Urinary bladder (tissue), 3 donors: ENCODE measurements at regions not wholly inside any gene's neighbourhood (a gene's known extent, or its start where the extent isn't known, plus 50 kb on each side); places are given as distances from the start of the nearest gene placed in this dataset.
A peak's percentile ranks its signal among the peaks of the same experiment; 100 is the strongest.

Source experiments
- DNase-seq: peaks from one replicate; pipeline ENCODE4 v3.0.0-alpha.2; 2015; ENCODE audit errors: extremely low spot score
- H3K27ac ChIP-seq: one replicate; pipeline ENCODE4 v1.5.1; 2013; ENCODE audit warnings: low read depth, mild to moderate bottlenecking, moderate library complexity
- H3K36me3 ChIP-seq: one replicate; pipeline ENCODE4 v1.6.1; 2013; ENCODE audit warnings: mild to moderate bottlenecking, moderate library complexity; ENCODE audit not compliant: insufficient read depth
- H3K4me1 ChIP-seq: one replicate; pipeline ENCODE4 v1.6.1; 2013; ENCODE audit warnings: mild to moderate bottlenecking, moderate library complexity; ENCODE audit not compliant: insufficient read depth
- H3K4me3 ChIP-seq: one replicate; pipeline ENCODE4 v1.5.1; 2013; ENCODE audit warnings: low read depth, low read length
- WGBS: extraction: QIAGEN DNeasy Blood & Tissue Kit; methylation state at CpG from one replicate; pipeline ENCODE4 v1.1.7; 2013; 5-methylcytosine and 5-hydroxymethylcytosine counted together
- donor health status: healthy with polysubstance abuse.
- donor health status: healthy.

DNA sequence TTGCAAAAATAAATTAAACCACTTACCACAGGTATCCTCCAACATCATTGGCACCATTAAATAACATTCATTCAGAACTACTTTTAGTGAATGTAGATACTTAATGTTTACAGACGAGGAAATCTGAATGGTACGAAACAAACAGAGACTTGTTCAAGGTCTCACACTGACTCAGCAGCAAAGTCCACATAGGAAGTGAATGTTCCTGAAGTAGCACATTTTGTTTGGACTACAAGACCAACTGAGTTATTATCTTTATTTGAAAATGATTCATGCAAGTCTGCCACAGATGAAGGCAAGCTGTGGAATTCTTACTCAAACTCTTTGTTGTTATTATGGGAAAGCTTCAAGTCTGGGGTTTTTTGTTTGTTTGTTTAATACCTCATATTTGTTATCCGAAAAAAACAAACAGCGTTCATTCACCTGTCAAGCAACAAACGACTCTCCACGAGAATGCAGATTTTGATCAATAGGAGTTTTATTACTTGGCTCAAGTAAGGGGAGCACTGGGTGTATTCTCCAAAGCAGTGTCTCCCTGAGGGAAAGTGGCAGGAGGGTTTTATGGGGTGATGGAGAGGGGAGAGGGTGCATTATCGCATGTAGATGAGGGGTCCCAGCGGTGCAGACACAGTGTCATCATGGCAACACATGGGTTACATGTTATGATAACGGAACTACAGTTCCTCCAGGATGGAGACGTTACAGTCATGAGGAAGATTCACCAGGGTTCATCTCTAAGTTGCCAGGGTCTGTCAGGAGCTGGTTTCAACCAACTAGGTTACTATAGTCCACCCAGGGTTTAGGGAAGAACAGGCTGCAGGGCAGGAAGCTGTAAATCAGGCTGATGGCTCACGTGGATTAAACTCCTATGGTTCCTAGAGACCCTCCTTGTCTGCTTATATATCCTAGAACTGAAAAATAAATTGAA lies 147.7 kb upstream of the AKR1E2 start:
- H3K27ac ChIP-seq, result no peak overlapping the region
- H3K4me3 ChIP-seq, result no peak overlapping the region
- H3K4me1 ChIP-seq, result no peaks in the 10 kb centered on the region
- H3K36me3 ChIP-seq, result no peaks in the 10 kb centered on the region
- no peak for DNase-seq
- WGBS, result 65% methylated on average over 11 of the region's 11 CpGs

DNA sequence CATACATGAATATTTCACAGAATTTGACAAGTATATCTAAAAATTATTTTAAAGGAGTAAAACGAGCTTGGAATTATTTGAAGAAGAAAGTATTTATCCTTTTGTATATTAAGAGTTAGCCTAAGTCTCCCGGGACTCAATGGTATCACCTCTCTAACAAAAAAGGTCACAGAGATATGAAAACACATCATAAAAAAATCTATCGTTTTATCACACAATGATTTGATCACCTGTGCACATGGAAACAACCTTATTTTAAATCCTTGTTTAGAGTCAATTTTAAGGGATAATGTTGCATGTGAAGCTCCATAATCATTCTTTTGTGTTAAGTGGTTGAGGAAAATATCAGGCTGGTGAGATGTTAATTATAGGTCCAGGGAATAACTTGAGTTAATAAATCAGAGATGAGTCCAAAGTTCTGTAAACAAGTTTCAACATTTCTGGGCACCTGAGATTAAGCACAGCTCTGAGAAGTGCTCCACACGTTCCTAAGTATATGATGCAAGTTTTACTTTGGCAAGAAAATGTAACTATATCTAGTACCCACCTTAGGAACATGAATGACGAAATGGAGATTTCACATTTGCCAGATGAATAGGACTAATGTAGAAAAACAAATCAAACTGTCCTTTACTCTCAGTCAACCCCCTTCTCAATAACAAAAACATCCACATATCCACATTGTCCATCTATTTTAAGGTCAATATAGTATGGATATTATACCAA lies 148.5 kb upstream of the AKR1E2 start:
- Histone ChIP-seq H3K4me3 (no peak overlapping the region), H3K27ac (no peak overlapping the region)
- WGBS, result 58% methylated on average over 5 of the region's 5 CpGs

DNA sequence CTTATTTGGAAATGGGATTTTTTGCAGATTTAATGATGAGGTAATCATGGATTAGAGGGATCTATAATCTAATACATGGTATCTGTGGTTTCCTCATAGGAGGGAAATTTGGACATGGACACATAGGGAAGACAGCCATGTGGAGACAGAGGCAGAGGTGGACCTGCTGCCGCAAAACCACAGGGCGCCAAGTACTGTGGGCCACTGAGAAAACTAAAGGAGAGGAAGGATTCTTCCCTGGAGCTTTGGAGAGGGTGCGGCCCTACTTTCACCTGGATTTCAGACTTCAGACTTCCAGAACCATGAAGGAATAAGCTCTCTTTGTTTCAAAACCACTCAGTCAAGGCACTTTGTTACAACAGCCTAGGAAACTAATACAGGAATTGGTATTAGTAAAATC lies 149.4 kb upstream of the AKR1E2 start:
- over 99% methylated on average over 3 of the region's 3 CpGs for WGBS

More for the DNA sequence above, 148.5 kb upstream of the AKR1E2 start:
- no peak for DNase-seq
- no peaks in the 10 kb centered on the region for H3K36me3 ChIP-seq
- no peaks in the 10 kb centered on the region for H3K4me1 ChIP-seq

DNA sequence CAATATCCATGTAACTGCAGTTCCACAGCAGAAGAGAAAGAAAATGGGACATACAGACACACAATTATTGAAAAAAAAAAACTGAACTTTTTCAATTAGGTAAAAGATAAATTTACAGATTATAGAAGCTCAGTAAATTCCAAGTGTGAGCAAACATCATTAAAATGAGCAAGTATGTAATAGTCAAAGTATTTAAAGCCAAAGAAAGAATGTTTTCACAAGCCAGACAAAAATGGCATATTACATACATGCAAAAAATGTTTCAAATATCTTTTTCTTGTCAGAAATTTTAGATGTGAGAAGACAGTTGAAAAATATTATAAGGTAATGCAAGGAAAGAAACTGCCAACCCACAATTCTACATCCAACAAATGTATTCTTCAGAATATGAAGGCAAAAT lies 150.2 kb upstream of the AKR1E2 start:
- Histone ChIP-seq H3K4me3 (no peak overlapping the region), H3K4me1 (no peaks in the 10 kb centered on the region), H3K27ac (no peak overlapping the region), H3K36me3 (no peaks in the 10 kb centered on the region)
- DNase-seq, result no peak

More for the DNA sequence above, 149.4 kb upstream of the AKR1E2 start:
- no peak for DNase-seq
- Histone ChIP-seq H3K4me3 (no peak overlapping the region), H3K36me3 (no peaks in the 10 kb centered on the region), H3K27ac (no peak overlapping the region), H3K4me1 (no peaks in the 10 kb centered on the region)

- WGBS, result 93% methylated on average over 7 of the region's 7 CpGs
- DNase-seq, result no peak
Measured at GRCh38 chr10:4673279-4674040, 152.5 kb upstream of the AKR1E2 start.

DNA sequence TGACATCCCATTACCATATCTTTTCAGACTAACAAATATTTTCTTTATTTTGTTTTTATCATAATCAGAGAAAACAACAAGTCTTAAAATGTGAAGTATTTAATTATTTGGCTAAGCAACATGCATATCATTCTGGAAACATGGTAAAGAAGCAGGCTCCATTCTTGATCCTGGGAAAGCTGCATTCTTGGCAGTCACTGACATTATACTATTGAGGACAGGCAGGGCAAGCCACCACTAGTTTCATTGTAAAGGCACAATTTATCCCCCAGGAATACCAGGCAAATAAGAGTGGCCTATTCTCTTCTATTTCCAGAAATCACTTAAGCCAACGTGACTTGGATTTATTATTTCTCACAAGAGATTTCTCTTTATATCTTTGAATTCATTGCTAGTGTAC lies 153.8 kb upstream of the AKR1E2 start:
- Histone ChIP-seq H3K36me3 (no peaks in the 10 kb centered on the region), H3K4me1 (no peaks in the 10 kb centered on the region), H3K27ac (no peak overlapping the region), H3K4me3 (no peak overlapping the region)
- 70% methylated on average over 1 of the region's 1 CpG for WGBS
- DNase-seq, result no peak

More at GRCh38 chr10:4673279-4674040, 152.5 kb upstream of the AKR1E2 start:
- Histone ChIP-seq H3K36me3 (no peaks in the 10 kb centered on the region), H3K27ac (peak overlapping the region; percentile 5), H3K4me3 (no peak overlapping the region), H3K4me1 (no peaks in the 10 kb centered on the region)

DNA sequence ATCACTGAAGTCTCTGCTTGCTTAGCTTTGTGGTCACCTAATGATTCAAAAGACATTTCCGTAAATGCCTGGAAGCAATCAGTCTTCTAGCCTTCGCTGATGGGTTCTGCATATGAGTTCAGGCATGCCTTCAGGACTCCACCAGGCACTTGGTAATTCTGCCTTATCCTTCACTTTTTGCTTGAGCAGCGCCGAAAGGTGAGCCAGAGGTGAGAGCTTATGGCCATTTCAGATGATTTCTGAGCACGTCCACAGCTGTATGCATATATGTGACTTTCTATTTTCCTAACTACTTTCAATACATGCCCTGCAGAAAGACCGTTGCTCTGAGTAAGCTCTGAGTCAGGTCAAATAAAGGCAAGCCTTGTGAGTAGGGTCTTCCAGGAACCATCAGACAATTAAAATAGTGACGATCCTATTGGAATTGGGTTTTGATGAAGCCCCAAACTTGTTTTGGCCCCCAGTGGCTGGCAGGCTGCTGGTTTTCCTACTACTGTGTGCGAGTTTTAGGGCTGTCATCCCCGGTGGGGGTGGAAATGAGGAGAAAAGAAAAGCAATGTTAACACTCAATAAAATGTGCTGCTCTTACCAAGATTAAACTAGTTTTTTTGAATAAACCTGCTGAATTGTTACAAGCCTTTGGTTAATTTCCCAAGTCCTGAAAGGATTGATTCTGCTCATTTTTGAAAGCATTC lies 154.4 kb upstream of the AKR1E2 start:
- H3K4me1 ChIP-seq, result no peaks in the 10 kb centered on the region
- no peak overlapping the region for H3K27ac ChIP-seq
- no peak for DNase-seq
- H3K36me3 ChIP-seq, result no peaks in the 10 kb centered on the region
- H3K4me3 ChIP-seq, result no peak overlapping the region
- 86% methylated on average over 9 of the region's 9 CpGs for WGBS

DNA sequence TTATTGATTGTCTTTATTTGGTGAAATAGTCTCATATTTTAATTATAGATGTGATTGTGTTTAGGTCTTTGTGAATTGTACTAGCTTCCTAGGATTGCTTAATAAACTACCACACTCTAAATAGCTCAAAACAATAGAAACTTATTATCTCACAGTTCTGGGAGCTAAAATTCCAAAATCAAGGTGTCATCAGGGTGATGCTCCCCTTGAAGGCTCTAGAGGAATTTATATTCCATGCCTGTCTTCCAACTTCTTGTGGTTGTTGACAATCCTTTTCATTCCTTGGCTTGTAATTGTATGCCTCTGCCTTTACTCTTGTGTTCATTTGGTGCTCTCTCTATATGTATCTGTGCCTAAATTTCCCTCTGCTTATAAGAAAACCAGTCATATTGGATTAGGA lies 155.3 kb upstream of the AKR1E2 start:
- no peak for DNase-seq
- Histone ChIP-seq H3K27ac (no peak overlapping the region), H3K4me1 (no peaks in the 10 kb centered on the region), H3K4me3 (no peak overlapping the region), H3K36me3 (no peaks in the 10 kb centered on the region)

DNA sequence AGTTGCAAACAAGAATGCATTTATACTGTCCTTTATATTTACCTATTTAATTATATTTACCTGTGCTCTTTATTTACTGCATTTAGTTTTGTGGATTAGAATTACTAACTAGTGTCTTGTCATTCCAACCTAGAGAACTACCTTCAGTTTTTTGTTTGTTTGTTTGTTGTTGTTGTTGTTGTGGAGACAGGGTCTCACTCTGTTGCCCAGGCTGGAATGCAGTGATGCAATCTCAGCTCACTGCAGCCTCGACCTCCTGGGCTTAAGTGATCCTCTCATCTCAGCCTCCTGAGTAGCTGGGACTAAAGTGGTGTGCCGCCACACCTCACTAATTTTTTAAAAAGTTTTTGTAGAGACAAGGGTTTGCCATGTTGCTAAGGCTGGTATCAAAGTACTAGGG lies 156.4 kb upstream of the AKR1E2 start:
- no peaks in the 10 kb centered on the region for H3K36me3 ChIP-seq
- H3K27ac ChIP-seq, result no peak overlapping the region
- no peaks in the 10 kb centered on the region for H3K4me1 ChIP-seq
- no peak for DNase-seq
- H3K4me3 ChIP-seq, result no peak overlapping the region
- 85% methylated on average over 2 of the region's 2 CpGs for WGBS

DNA sequence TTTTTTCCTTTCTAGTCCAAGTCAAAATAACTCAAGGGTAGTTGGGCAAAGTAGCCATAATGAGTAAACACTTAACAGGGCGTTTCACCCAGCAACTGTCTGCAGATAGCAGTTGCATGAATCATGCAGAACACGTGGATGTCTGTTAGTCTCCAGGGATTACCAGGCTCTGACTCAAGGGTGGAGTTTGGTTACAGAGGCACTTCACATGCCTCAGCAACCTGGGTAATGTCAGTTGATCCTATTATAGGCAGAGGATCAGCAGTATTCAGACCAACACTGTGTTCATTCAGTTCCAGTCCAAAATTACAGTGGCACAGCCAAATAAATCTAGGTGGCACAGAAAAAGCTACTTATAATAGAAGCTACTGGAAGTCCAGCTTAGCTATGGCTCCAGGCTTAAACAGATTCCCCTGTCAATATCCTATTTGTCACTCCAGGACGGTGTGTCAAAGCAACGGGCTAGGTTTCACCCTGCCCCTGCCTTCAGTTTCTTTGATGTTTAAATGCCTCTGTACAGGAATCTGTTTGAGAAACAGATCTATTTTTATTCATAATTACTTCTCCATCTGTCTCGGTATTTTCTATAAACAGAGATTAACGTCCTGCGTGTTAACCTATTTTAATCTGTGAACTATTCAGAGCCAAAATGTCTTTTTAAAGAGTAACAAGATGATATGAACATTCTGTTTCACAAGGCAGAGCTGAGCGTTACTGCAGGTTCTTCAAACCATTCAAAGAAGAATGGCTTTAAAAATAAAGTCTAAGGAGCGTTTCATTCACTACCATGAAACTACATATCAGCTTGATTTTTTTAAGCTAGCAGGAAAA lies 162.6 kb upstream of the AKR1E2 start:
- Histone ChIP-seq H3K4me3 (no peak overlapping the region), H3K4me1 (no peaks in the 10 kb centered on the region), H3K27ac (peak overlapping the region; percentile 77), H3K36me3 (no peaks in the 10 kb centered on the region)
- DNase-seq, result peak; percentile 70
- WGBS, result 15% methylated on average over 9 of the region's 9 CpGs

DNA sequence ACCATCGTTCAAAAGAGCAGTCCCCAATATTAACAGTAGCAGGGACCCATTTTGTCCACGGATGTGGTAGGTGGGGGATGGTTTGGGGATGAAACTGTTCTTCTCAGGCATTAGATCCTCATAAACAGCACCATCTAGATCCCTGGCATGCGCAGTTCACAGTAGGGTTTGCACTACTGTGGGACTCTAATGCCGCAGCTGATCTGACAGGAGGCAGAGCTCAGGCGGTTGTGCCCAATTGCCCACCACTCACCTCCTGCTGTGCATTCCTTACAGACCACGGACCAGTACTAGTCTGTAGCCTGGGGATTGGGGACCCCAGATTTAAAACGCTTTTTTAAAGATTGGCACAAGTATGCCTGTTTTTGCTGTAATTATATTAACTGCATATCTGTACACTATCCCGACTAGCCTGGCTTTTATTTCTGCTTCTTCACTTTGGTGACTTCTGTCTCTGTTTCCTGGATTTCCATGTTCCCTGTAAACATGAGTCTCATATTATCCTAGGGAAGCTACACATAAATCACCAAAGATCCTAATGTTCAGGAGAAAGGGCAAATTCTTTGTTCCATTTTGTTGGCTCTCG lies 163.3 kb upstream of the AKR1E2 start:
- no peak for DNase-seq
- Histone ChIP-seq H3K27ac (peak overlapping the region; percentile 16), H3K4me1 (no peaks in the 10 kb centered on the region), H3K36me3 (no peaks in the 10 kb centered on the region), H3K4me3 (no peak overlapping the region)
- WGBS, result 45% methylated on average over 9 of the region's 9 CpGs

DNA sequence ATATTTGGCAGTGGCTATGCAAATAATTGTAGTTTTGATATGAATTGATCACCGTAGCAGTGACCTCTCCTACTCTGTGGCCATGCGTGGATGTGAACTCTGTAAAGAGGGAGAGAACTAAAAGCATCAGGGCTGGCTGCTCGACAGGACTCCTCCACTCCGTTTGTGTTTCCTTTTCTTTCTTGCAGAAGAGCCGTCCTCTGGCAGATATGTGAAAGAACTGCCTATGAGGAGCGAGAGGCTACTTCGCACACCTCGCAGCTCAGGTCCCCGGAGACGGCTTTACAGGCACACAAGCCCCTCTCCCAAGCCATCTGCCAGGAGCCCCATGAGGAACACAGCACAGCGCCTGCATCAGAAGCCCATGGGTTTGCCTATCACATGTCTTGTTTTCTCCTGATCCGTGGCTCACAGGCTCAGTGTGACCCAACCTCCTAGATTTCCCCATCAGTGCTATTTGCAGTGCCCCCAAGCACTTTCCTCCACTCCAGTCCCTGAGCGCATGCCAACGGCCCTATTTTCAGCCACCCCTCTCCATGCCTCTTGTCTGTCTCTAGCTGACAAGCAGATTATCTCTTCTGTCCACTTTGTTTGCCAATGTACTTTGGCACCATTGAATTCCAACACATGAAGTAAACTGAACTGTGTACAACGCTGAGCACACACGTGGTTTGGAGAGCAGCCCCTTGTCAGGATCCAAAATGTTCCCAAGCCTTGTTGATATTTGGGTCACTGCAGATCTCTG lies 164.3 kb upstream of the AKR1E2 start:
- no peak overlapping the region for H3K27ac ChIP-seq
- H3K4me1 ChIP-seq, result no peaks in the 10 kb centered on the region
- no peaks in the 10 kb centered on the region for H3K36me3 ChIP-seq
- H3K4me3 ChIP-seq, result no peak overlapping the region
- no peak for DNase-seq
- WGBS, result 64% methylated on average over 16 of the region's 16 CpGs
